ENCODE measurements at regions not wholly inside any gene's neighbourhood (a gene's known extent, or its start where the extent isn't known, plus 50 kb on each side); places are given as distances from the start of the nearest gene placed in this dataset.
"Not testable (repeated sequence)": the region's sequence is repeated elsewhere in the genome, so short reads cannot be mapped to it uniquely, and the experiment has no call there.

DNA sequence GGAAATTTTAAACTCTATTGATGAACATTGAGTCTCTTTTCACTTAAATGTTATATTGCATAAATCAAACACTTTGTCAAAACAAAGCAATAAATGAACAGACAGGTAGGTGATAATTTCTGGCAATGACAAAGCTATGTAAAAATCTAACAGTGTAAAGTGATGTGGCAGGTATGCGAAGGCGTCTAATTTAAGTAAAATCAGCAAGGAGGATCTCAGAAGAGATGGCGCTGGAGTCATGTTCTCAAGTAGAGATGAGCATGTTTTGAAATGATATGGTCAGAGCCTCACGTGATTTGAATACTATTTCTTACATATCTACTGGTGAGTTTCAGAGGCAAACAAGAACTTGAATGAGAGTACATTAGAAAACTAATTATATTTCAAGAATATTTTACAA is 204.0 kb upstream of the FRG1 start:
- H3K79me2 ChIP-seq (ENCODE audit: insufficient read depth, low read depth); H3K4me2 ChIP-seq; H3K9ac ChIP-seq; H2AFZ ChIP-seq (ENCODE audit: low read depth); H3K36me3 ChIP-seq (ENCODE audit: insufficient read depth); H3K4me1 ChIP-seq (ENCODE audit: low read depth, poor library complexity, severe bottlenecking); H3K27ac ChIP-seq; H3K4me3 ChIP-seq (IDR thresholded peaks at IDR 0.05; ENCODE audit: insufficient read depth, low read depth, low read length); H4K20me1 ChIP-seq (ENCODE audit: insufficient read depth); H3K27me3 ChIP-seq (ENCODE audit: insufficient read depth, low read depth): not testable (repeated sequence)

DNA sequence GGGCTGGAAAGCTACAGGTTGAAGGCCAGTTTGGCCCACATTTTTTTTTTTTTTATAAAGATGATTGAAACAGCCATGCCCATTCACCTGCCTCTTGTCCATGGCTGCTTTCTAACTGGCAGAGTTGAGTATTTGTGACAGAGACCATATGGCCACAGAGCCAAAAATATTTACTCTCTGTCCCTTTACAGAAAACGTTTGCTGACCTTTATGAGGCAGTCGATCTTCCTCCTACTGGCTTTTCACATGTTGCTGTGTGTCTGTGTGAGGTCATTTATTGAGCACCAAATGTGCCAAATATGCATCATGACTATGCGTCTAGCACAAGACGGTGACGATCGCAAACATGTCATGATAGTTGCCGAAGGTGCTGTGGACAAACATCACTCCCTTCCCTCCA is 200.6 kb upstream of the FRG1 start:
- H2AFZ ChIP-seq (ENCODE audit: low read depth); H3K4me2 ChIP-seq; H3K4me3 ChIP-seq (IDR thresholded peaks at IDR 0.05; ENCODE audit: insufficient read depth, low read depth, low read length); H3K9ac ChIP-seq; H4K20me1 ChIP-seq (ENCODE audit: insufficient read depth); H3K27ac ChIP-seq; H3K79me2 ChIP-seq (ENCODE audit: insufficient read depth, low read depth); H3K4me1 ChIP-seq (ENCODE audit: low read depth, poor library complexity, severe bottlenecking); H3K36me3 ChIP-seq (ENCODE audit: insufficient read depth); H3K27me3 ChIP-seq (ENCODE audit: insufficient read depth, low read depth): not testable (repeated sequence)

DNA sequence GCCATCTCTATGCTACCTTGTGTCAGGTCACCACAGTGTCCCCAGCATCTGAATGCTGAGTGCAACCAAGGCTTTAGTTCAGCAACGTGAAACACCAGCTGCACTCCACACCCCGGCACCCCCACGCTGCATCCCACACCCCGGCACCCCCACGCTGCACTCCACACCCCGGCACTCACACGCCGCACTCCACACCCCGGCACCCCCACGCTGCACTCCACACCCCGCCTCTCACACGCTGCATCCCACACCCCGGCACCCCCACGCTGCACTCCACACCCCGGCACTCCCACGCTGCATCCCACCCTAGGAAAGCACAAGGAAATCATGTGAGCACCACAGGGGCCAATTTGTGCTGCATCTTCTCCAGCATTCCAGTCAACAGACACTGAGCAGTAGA is 199.8 kb upstream of the FRG1 start:
- TF ChIP-seq, protein P1, sequence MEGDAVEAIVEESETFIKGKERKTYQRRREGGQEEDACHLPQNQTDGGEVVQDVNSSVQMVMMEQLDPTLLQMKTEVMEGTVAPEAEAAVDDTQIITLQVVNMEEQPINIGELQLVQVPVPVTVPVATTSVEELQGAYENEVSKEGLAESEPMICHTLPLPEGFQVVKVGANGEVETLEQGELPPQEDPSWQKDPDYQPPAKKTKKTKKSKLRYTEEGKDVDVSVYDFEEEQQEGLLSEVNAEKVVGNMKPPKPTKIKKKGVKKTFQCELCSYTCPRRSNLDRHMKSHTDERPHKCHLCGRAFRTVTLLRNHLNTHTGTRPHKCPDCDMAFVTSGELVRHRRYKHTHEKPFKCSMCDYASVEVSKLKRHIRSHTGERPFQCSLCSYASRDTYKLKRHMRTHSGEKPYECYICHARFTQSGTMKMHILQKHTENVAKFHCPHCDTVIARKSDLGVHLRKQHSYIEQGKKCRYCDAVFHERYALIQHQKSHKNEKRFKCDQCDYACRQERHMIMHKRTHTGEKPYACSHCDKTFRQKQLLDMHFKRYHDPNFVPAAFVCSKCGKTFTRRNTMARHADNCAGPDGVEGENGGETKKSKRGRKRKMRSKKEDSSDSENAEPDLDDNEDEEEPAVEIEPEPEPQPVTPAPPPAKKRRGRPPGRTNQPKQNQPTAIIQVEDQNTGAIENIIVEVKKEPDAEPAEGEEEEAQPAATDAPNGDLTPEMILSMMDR (conservative IDR thresholded peaks at IDR 0.05; ENCODE audit: low read depth, low read length) = no peak
- no peak overlapping the region for H3K9ac ChIP-seq
- H3K36me3 ChIP-seq (ENCODE audit: insufficient read depth) = no peaks in the 10 kb centered on the region
- no peaks in the 10 kb centered on the region for H3K27me3 ChIP-seq (ENCODE audit: insufficient read depth, low read depth)
- no peaks in the 10 kb centered on the region for H3K4me1 ChIP-seq (ENCODE audit: low read depth, poor library complexity, severe bottlenecking)
- H3K27ac ChIP-seq = no peak overlapping the region
- H2AFZ ChIP-seq (ENCODE audit: low read depth) = no peak overlapping the region
- H4K20me1 ChIP-seq (ENCODE audit: insufficient read depth) = no peaks in the 10 kb centered on the region
- H3K4me3 ChIP-seq (IDR thresholded peaks at IDR 0.05; ENCODE audit: insufficient read depth, low read depth, low read length) = no peak overlapping the region
- H3K4me2 ChIP-seq = no peak overlapping the region
- H3K79me2 ChIP-seq (ENCODE audit: insufficient read depth, low read depth) = no peaks in the 10 kb centered on the region

DNA sequence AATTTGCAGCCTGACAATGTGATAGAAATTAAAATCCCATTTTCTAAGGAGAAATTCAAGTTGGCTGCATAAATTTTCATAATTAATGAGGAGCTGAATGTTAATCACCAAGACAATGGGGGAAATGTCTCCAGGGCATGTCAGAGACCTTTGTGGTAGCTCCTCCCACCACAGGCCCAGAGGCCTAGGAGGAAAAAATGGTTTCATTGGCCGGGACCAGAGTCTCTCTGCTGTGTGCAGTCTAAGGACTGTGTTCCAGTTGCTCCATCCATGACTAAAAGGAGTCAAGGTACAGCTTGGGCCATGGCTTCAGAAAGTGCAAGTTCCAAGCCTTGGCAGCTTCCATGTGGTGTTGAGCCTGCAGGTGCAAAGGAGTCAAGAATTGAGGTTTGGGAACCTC is 187.6 kb upstream of the FRG1 start:
- not testable (repeated sequence) for H3K9ac ChIP-seq, H3K27ac ChIP-seq, H3K4me2 ChIP-seq

DNA sequence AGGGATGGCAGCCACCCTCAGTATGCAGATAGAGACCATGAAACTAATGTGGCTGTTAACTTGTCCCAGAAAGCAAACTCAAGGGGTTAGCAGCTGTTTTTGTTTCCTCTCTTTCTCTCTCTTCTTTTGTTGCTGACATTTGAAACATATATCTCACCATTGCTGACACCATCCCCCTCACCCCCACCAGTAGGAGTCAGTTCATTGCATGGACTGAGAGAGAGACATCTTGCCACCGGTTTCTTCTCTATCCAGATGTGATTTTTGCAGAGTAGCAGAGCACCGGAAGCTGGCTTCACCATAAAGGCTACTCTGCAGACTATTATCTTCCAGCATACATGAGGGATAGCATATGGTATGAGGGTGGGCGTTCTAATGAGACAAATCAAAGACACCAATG is 177.1 kb upstream of the FRG1 start:
- TF ChIP-seq, protein P1 (conservative IDR thresholded peaks at IDR 0.05; ENCODE audit: low read depth, low read length) = no peak
- H3K79me2 ChIP-seq (ENCODE audit: insufficient read depth, low read depth) = no peaks in the 10 kb centered on the region
- H3K4me3 ChIP-seq (IDR thresholded peaks at IDR 0.05; ENCODE audit: insufficient read depth, low read depth, low read length) = no peak overlapping the region
- no peaks in the 10 kb centered on the region for H3K4me1 ChIP-seq (ENCODE audit: low read depth, poor library complexity, severe bottlenecking)
- H2AFZ ChIP-seq (ENCODE audit: low read depth) = no peak overlapping the region
- no peaks in the 10 kb centered on the region for H3K36me3 ChIP-seq (ENCODE audit: insufficient read depth)
- H3K27me3 ChIP-seq (ENCODE audit: insufficient read depth, low read depth) = no peaks in the 10 kb centered on the region
- no peak overlapping the region for H3K9ac ChIP-seq
- H4K20me1 ChIP-seq (ENCODE audit: insufficient read depth) = no peaks in the 10 kb centered on the region
- H3K4me2 ChIP-seq = no peak overlapping the region
- no peak overlapping the region for H3K27ac ChIP-seq

More for the DNA sequence above, 187.6 kb upstream of the FRG1 start:
- not testable (repeated sequence) for H4K20me1 ChIP-seq (ENCODE audit: insufficient read depth); H3K27me3 ChIP-seq (ENCODE audit: insufficient read depth, low read depth); H2AFZ ChIP-seq (ENCODE audit: low read depth); H3K4me3 ChIP-seq (IDR thresholded peaks at IDR 0.05; ENCODE audit: insufficient read depth, low read depth, low read length); H3K4me1 ChIP-seq (ENCODE audit: low read depth, poor library complexity, severe bottlenecking); H3K36me3 ChIP-seq (ENCODE audit: insufficient read depth); H3K79me2 ChIP-seq (ENCODE audit: insufficient read depth, low read depth)

DNA sequence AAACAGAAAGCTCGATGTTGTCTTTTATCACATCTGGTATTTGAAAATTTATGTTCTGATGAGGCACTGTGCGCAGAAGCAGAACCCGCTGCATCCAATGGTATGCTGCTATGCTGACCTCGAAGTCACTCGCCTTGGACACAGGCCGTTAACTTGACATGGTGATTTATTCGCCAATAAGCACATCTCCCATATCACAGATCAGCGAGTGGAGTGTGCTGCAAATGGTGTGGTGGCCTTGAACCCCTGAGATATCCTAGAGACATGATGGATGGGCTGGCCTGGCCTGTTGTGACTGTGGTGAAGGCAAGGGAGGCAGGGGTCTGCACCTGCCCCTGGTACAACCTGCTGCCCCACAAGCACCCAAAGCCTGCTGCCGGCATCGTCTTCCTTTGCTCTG is 175.4 kb upstream of the FRG1 start:
- TF ChIP-seq, protein P1 (conservative IDR thresholded peaks at IDR 0.05; ENCODE audit: low read depth, low read length) = no peak
- no peak overlapping the region for H2AFZ ChIP-seq (ENCODE audit: low read depth)
- H3K4me1 ChIP-seq (ENCODE audit: low read depth, poor library complexity, severe bottlenecking) = no peaks in the 10 kb centered on the region
- no peak overlapping the region for H3K9ac ChIP-seq
- H3K79me2 ChIP-seq (ENCODE audit: insufficient read depth, low read depth) = no peaks in the 10 kb centered on the region
- no peaks in the 10 kb centered on the region for H3K36me3 ChIP-seq (ENCODE audit: insufficient read depth)
- H4K20me1 ChIP-seq (ENCODE audit: insufficient read depth) = no peaks in the 10 kb centered on the region
- H3K27me3 ChIP-seq (ENCODE audit: insufficient read depth, low read depth) = no peaks in the 10 kb centered on the region
- H3K4me2 ChIP-seq = no peak overlapping the region
- no peak overlapping the region for H3K27ac ChIP-seq
- no peak overlapping the region for H3K4me3 ChIP-seq (IDR thresholded peaks at IDR 0.05; ENCODE audit: insufficient read depth, low read depth, low read length)
